ENCODE measurements at regions not wholly inside any gene's neighbourhood (a gene's known extent, or its start where the extent isn't known, plus 50 kb on each side); places are given as distances from the start of the nearest gene placed in this dataset.
A peak's percentile ranks its signal among the peaks of the same experiment; 100 is the strongest.
"Not testable (repeated sequence)": the region's sequence is repeated elsewhere in the genome, so short reads cannot be mapped to it uniquely, and the experiment has no call there.

DNA sequence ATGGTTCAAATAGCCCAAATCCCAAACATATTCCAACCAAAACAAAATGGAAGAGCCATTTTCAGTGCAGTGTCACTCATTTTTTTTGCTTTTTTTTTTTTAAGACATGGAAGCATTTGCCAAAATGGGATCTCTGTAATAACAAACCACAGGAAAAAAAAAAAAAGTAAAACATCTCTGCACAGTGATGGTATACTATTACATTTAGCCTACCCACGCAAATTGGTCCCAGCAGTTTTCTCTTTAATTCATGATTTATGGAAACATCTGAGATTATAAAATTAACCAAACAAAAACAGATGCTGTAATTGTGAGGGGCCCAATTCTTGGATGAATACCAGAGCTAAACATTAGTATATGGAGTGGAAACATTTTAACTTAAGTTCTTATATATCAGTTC, 566.6 kb downstream of the ZNF608 start:
- H3K4me1 ChIP-seq: peaks cover 25% of the 10 kb centered on the region
- H3K27me3 ChIP-seq: no peaks in the 10 kb centered on the region
- H3K36me3 ChIP-seq: no peaks in the 10 kb centered on the region
- no peak overlapping the region for H3K27ac ChIP-seq
- no peak overlapping the region for H3K4me3 ChIP-seq
- H3K9me3 ChIP-seq (replicated peaks): no peaks in the 10 kb centered on the region
- DNase-seq: peak in 1 of 2 experiments; percentile 40

DNA sequence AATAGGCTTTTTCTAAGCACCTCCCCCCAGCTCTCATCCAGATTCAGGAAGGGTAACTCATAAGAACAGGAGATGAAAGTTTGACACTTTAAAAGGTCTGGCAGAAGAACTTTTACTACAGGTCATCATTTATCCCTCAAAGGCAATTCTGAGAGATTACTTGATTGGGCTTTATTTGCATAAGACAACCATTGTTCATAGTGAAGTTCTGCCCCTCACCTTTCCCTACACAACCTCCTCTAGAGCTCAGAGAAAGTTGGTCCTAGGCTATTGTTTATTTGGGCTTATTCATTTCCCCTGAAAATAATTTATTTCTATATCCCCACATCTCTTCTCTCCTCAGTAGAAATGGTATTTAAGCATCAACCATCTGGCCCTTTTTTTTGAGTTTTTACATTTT, 568.4 kb downstream of the ZNF608 start:
- no peak for DNase-seq
- H3K27me3 ChIP-seq: no peaks in the 10 kb centered on the region
- H3K4me1 ChIP-seq: peaks cover 25% of the 10 kb centered on the region
- H3K36me3 ChIP-seq: no peaks in the 10 kb centered on the region
- no peak overlapping the region for H3K27ac ChIP-seq
- H3K4me3 ChIP-seq: no peak overlapping the region
- no peaks in the 10 kb centered on the region for H3K9me3 ChIP-seq (replicated peaks)

DNA sequence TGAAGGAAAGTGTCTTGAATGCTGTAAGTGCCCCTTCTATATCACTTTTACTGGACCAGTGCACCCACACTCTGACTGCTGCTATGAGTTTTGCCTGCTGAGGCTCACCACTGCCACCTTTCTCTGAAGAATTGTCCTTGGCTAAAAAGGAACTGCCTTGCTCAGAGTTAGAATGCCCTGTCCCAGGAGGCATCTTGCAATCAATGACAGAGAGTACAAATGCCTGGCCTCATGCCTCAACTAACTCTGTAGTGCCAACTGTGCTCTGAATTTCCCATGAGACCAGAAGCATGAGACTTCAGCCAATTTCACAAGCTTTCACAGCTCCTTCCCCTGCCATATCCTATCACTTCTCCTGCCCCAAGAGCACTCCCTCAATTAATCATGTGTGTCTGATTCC, 569.7 kb downstream of the ZNF608 start:
- Histone ChIP-seq H3K4me3 (no peak overlapping the region), H3K27ac (no peak overlapping the region), H3K36me3 (no peaks in the 10 kb centered on the region), H3K27me3 (no peaks in the 10 kb centered on the region), H3K4me1 (peaks cover 25% of the 10 kb centered on the region), H3K9me3 (replicated peaks) (no peaks in the 10 kb centered on the region)
- DNase-seq: no peak

DNA sequence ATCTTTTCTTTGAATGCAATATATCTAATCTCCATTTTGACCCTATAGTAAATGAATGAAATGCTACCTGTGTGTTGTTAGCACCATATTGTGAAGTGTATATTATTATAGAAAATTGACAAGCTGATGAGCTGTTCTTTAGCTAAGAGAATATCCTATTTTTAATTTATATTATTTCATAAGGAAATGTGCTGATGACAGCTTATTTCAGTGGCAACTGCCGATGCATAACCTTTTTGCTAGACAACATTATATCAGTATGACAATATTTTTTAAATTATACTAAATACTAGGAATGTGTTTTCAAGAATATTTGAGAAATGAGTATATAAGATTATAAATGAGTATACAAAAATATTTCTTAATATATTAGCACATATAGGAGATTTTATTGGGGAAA, 573.1 kb downstream of the ZNF608 start:
- DNase-seq: no peak
- Histone ChIP-seq H3K4me3 (no peak overlapping the region), H3K36me3 (no peaks in the 10 kb centered on the region), H3K4me1 (no peaks in the 10 kb centered on the region), H3K27ac (no peak overlapping the region), H3K27me3 (no peaks in the 10 kb centered on the region), H3K9me3 (replicated peaks) (no peaks in the 10 kb centered on the region)

DNA sequence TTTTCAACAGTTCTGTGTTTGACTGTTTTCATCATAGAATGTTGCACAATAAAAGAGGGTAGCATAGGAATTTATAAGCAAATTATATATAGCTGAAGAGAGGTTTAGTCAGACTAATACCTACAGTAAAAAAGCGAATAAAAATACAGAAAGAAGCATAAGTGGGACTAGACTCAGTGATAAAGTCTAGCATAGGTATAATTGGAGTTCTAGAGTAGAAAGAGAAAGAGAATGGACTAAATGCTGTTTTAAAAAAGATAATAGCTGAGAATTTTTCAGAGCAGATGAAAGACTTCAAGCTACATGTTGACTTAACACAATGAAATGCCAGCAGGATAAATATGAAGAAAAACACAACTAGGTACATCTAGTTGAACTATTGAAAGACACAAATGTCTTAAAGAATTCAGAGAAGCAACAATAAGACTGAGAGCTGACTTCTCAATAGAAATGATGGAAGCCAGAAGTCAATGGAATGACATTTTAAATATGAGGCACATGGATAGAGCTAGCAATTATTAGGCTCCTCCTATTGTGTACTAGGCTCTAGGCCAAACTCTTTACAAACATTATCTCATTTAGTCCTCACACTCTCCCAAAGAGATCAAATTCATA, 573.9 kb downstream of the ZNF608 start:
- no peak overlapping the region for H3K4me3 ChIP-seq
- DNase-seq: no peak
- H3K27ac ChIP-seq: no peak overlapping the region
- H3K9me3 ChIP-seq (replicated peaks): no peaks in the 10 kb centered on the region
- no peaks in the 10 kb centered on the region for H3K36me3 ChIP-seq
- no peaks in the 10 kb centered on the region for H3K4me1 ChIP-seq
- H3K27me3 ChIP-seq: no peaks in the 10 kb centered on the region

DNA sequence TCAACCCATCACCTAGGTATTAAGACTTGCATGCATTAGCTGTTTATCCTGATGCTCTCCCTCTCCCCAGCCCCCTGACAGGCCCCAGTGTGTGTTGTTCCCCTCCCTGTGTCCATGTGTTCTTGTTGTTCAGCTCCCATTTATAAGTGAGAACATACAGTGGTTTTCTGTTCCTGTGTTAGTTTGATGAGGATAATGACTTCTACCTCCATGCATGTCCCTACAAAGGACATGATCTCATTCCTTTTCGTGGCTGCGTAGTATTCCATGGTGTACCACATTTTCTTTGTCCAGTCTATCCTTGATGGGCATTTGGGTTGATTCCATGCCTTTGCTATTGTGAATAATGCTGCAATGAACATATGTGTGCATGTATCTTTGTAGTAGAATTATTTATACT, 578.3 kb downstream of the ZNF608 start:
- not testable (repeated sequence) for H3K4me3 ChIP-seq, H3K27me3 ChIP-seq, H3K4me1 ChIP-seq

DNA sequence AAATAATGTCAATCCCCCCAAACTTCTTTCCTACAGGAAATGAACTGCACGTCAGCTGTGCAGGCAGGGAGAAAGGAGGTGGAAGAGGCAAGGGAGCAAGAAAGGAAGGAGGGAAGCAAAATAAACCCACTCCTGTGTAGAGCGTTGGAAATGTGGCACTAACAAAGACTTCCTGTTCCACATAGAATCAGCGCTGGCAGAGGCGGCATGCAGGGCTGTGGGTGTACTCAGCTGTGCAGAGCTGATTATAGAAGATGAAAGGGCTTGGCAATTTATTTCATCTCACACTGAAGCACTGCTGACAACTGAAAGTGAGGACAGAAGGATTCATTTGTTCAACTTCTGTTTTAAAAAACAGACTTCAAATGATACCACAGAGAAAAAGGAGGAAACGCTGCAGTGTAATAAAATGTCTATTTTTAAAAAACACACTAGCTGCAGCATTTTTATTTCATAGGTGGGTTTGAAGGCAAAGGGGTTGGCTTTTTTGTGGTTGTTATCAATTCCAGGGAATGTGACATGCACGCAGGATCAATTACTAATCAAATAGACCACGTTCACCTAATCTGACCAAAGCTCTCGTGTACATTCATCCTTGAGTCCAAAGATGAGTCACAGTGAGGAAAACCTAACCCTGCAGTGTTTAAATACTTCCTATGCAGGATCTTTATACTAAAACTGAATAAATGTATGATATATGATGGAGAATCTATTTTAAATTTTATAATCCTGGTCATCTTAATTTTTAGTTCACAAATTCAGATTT, 583.5 kb downstream of the ZNF608 start:
- H3K36me3 ChIP-seq: no peaks in the 10 kb centered on the region
- peak overlapping the region; percentile 40 for H3K4me3 ChIP-seq
- peak; percentile 74 to 85 for DNase-seq
- H3K9me3 ChIP-seq (replicated peaks): no peaks in the 10 kb centered on the region; the same call in 1 of the 2 replicates
- no peaks in the 10 kb centered on the region for H3K27me3 ChIP-seq
- H3K4me1 ChIP-seq: peaks cover 17% of the 10 kb centered on the region
- H3K27ac ChIP-seq: peak overlapping the region; percentile 55

More for the DNA sequence above, 578.3 kb downstream of the ZNF608 start:
- not testable (repeated sequence) for H3K9me3 ChIP-seq (replicated peaks); H3K36me3 ChIP-seq; H3K27ac ChIP-seq; DNase-seq

DNA sequence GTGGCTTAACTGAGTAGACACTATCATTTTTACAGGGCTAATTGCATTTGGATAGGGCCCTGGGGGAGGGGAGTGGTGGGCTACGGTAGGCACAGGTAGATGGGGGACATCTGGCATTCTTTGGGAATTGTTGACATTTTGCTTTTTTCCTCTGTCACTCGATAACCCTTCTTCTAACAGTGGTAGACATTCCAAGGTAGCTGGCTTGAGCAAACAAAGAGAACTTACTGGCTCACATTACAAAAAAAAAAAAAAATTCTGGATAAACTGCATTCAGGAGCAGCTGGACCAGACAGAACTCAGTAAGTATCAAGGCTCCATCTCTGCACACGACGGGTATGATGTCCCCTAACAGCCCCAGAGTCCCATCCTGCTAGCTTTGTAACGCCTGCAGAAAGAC, 585.2 kb downstream of the ZNF608 start:
- no peak overlapping the region for H3K27ac ChIP-seq
- H3K4me3 ChIP-seq: no peak overlapping the region
- H3K36me3 ChIP-seq: no peaks in the 10 kb centered on the region
- H3K27me3 ChIP-seq: no peaks in the 10 kb centered on the region
- H3K4me1 ChIP-seq: peaks cover 28% of the 10 kb centered on the region
- DNase-seq: no peak
- no peaks in the 10 kb centered on the region; the same call in 1 of the 2 replicates for H3K9me3 ChIP-seq (replicated peaks)

DNA sequence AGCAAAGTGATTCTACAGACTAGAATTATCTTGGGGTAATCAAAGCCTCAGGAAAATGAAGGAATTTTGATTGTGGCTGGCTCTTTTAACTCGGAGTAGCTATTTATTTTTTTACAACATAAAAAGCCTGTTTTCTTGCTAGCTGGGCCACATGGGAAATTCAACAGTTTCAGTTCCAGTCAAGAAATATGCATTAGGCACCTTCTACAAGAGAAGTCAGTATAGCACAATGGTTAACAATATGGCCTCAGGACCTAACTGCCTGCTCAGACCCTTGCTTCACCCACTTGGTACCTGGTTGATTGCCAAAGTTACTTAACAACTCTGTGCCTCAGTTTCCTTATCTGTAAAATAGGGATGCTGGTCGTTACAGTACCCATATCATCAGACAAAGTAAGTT, 586.2 kb downstream of the ZNF608 start:
- no peaks in the 10 kb centered on the region for H3K36me3 ChIP-seq
- no peak for DNase-seq
- H3K4me3 ChIP-seq: no peak overlapping the region
- H3K4me1 ChIP-seq: peaks cover 30% of the 10 kb centered on the region
- no peak overlapping the region for H3K27ac ChIP-seq
- no peaks in the 10 kb centered on the region for H3K27me3 ChIP-seq
- peaks cover 8% of the 10 kb centered on the region for H3K9me3 ChIP-seq (replicated peaks)

DNA sequence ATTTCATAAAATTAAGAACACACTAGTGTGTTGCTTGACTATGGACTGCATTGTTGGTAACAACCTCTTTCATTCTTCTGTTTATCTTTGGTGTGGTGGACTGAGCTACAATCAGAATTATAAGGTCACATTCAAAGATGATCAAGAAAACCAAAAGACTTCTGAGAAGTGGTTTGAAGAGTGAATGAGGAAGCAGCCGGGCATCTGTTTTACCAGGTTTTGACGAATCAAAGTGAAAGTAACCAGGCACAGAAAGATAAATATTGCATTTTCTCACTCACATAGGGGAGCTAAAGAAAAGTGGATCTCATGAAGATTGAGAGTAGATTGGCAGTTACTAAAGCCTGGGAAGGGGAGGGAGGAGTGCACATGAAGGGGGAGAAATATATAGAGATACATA, 589.1 kb downstream of the ZNF608 start:
- Histone ChIP-seq H3K27ac (peak overlapping the region; percentile 1), H3K4me3 (peak overlapping the region; percentile 36; the same call in 1 of the 2 replicates), H3K36me3 (no peaks in the 10 kb centered on the region), H3K9me3 (replicated peaks) (peaks cover 20% of the 10 kb centered on the region), H3K27me3 (no peaks in the 10 kb centered on the region), H3K4me1 (peaks cover 22% of the 10 kb centered on the region)
- no peak for DNase-seq

DNA sequence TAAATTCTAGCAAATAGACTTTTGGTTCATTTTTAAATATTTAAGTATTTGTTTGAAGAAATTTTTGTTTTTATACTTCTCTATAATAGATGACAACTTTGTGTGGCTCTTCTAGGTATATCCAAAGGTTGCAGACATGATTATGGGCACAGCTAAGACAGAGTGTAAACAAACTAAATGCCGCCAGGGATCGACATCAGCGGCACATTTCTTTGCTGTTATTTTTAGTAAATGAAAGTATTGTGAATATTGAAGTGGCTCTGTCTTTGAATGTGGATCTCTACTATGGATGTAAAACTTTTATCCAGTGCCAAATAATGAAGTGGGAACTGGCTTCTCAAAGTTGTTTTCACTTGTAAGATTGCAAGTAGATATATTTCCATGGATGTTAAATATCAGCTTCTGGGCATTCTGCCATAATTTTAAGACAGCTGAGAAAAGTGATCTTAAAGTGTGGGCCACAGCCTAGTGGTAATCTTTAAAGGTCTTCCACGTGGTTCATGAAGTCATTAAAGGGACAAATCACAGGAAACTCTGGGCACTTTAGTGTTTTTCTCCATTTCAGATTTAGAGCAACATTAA, 589.9 kb downstream of the ZNF608 start:
- Histone ChIP-seq H3K27me3 (no peaks in the 10 kb centered on the region), H3K4me3 (peak overlapping the region; percentile 36), H3K9me3 (replicated peaks) (peaks cover 20% of the 10 kb centered on the region), H3K27ac (no peak overlapping the region; the same call in 1 of the 2 replicates), H3K4me1 (peaks cover 14% of the 10 kb centered on the region), H3K36me3 (no peaks in the 10 kb centered on the region)
- peak; percentile 35 to 82 for DNase-seq

DNA sequence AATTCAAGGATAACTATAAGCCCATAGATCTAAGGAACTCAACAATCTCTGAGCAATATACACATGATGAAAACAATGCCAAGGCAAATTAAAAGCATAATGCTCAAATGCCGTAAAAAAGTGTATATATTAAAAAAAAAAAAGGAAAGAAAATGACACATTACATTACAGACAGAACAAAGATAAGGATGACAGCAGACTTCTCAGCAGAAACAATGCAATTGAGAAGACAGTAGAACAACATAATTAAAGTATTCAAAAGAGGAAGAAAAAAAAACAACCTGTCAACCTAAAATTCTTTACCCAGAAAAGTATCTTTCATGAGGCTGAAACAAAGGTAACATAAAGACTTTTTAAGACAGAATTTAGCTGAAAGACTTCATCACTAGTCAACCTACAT, 591.7 kb downstream of the ZNF608 start:
- H3K4me3 ChIP-seq: no peak overlapping the region
- H3K36me3 ChIP-seq: no peaks in the 10 kb centered on the region
- H3K9me3 ChIP-seq (replicated peaks): peaks cover 20% of the 10 kb centered on the region
- DNase-seq: peak in 1 of 2 experiments; percentile 4
- H3K4me1 ChIP-seq: peaks cover 13% of the 10 kb centered on the region
- no peaks in the 10 kb centered on the region for H3K27me3 ChIP-seq
- no peak overlapping the region for H3K27ac ChIP-seq

DNA sequence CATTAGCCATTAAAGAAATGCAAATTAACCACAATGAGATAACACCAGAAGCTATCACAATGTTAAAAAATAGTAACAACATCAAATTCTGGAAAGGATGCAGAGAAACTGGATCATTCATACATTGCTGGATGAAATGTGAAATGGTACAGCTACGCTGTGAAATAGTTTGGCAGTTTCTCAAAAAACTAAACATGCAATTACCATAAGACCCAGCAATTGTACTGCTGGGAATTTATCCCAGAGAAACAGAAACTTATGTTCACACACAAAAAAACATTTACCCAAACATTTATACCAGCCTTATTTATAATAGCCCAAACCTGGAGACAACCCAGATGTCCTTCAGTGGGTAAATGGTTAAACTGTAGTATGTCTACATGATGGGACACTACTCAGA, 592.9 kb downstream of the ZNF608 start:
- Histone ChIP-seq H3K4me1 (peaks cover 13% of the 10 kb centered on the region), H3K27ac (no peak overlapping the region), H3K36me3 (no peaks in the 10 kb centered on the region), H3K9me3 (replicated peaks) (peaks cover 20% of the 10 kb centered on the region), H3K27me3 (no peaks in the 10 kb centered on the region), H3K4me3 (no peak overlapping the region)
- no peak for DNase-seq

DNA sequence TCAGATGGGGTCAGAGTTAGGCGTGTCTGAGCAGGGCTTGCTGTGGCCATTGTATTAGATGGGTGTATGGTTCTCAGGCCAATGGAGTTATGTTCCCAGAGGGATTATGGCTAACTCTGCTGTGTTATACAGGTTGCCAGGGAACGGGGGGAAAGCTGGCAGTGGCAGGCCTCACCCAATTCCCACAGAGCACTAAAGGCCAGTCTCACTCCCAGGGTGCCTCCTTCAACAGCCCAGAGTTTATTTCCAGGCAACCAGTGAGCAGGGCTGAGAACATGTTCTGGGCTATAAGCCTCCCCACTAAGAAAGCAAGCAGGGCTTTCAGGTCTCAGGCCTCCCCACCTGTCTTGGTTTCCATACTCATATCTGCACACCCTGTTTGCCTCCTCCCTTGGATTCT, 597.9 kb downstream of the ZNF608 start:
- Histone ChIP-seq H3K4me3 (no peak overlapping the region), H3K4me1 (no peaks in the 10 kb centered on the region), H3K9me3 (replicated peaks) (no peaks in the 10 kb centered on the region), H3K36me3 (no peaks in the 10 kb centered on the region), H3K27ac (no peak overlapping the region), H3K27me3 (no peaks in the 10 kb centered on the region)
- no peak for DNase-seq

DNA sequence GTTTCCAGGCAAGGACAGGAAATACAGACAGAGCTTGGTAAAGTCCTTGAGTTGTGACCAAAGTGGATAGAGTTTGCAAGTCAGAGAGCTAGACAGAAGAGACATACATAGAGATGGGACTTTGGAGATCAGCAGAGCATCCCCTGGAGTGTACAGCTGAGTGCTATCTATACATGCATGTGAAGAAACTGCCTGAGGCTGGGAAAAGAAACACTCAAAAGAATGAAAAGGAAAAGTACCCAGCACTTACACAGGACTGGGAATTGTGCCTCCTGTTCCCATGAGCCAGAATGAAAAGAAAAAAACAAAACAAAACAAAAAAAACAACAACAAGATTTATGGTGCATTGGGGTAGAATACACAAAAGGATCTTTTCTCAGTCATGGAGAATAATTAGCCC, 606.4 kb downstream of the ZNF608 start:
- H3K27me3 ChIP-seq: no peaks in the 10 kb centered on the region
- H3K4me3 ChIP-seq: no peak overlapping the region
- no peak overlapping the region for H3K27ac ChIP-seq
- DNase-seq: no peak
- H3K9me3 ChIP-seq (replicated peaks): no peaks in the 10 kb centered on the region
- H3K4me1 ChIP-seq: no peaks in the 10 kb centered on the region
- no peaks in the 10 kb centered on the region for H3K36me3 ChIP-seq

Data from SJCRH30 (cell line).